DND-41 (cell line): ENCODE measurements at regions not wholly inside any gene's neighbourhood (a gene's known extent, or its start where the extent isn't known, plus 50 kb on each side); places are given as distances from the start of the nearest gene placed in this dataset.

Experiments
- ATAC-seq: fragments of 200-7000 bp; cut with Tn5 transposase; 3 replicates; pipeline ENCODE4 v1.9.1; 2021; ENCODE audit warnings: low read depth; ENCODE audit not compliant: insufficient read depth
- DNase-seq: peaks from one replicate; pipeline ENCODE4 v3.0.0-alpha.2; 2020
- H2AFZ ChIP-seq: 2 replicates; pipeline ENCODE4 v1.6.0; 2012; ENCODE audit warnings: low read depth, low read length
- H3K27ac ChIP-seq: 2 replicates; pipeline ENCODE4 v1.5.1; 2012; ENCODE audit warnings: low read length, inconsistent platforms
- H3K27me3 ChIP-seq: fragments of 200-600 bp; sonication (generic); 2 replicates; pipeline ENCODE4 v1.6.0; 2012; ENCODE audit warnings: low read length, mild to moderate bottlenecking, inconsistent platforms; ENCODE audit not compliant: insufficient read depth, poor library complexity
- H3K36me3 ChIP-seq: 2 replicates; pipeline ENCODE4 v1.5.1; 2012; ENCODE audit warnings: low read length, inconsistent platforms; ENCODE audit not compliant: insufficient read depth
- H3K4me1 ChIP-seq: 2 replicates; pipeline ENCODE4 v1.5.1; 2012; ENCODE audit warnings: mild to moderate bottlenecking, low read length; ENCODE audit not compliant: insufficient read depth
- H3K4me2 ChIP-seq: 2 replicates; pipeline ENCODE4 v1.6.0; 2012; ENCODE audit warnings: mild to moderate bottlenecking, moderate library complexity, low read length, inconsistent platforms; ENCODE audit not compliant: insufficient read depth
- H3K4me3 ChIP-seq, 2 experiments: fragments of 200-600 bp in 1 of 2; shearing (Covaris generic) in 1 of 2; 2 replicates each; pipeline ENCODE4 v1.5.1; 2012 to 2016; ENCODE audit warnings: inconsistent platforms in 2 of 2, low read length in 2 of 2, mild to moderate bottlenecking in 2 of 2, low read depth in 1 of 2, moderate library complexity in 1 of 2
- H3K79me2 ChIP-seq: 2 replicates; pipeline ENCODE4 v1.6.0; 2012; ENCODE audit warnings: low read length, inconsistent platforms; ENCODE audit not compliant: insufficient read depth
- H3K9ac ChIP-seq: 2 replicates; pipeline ENCODE4 v1.6.0; 2012; ENCODE audit warnings: low read depth, mild to moderate bottlenecking, inconsistent platforms, low read length, moderate library complexity
- H3K9me3 ChIP-seq: 2 replicates; pipeline ENCODE4 v1.5.1; 2012; ENCODE audit warnings: low read length, moderate library complexity, mild to moderate bottlenecking, inconsistent platforms; ENCODE audit not compliant: insufficient read depth, severe bottlenecking
- H4K20me1 ChIP-seq: 2 replicates; pipeline ENCODE4 v1.6.0; 2012; ENCODE audit warnings: low read length; ENCODE audit not compliant: insufficient read depth
- CTCF ChIP-seq: IDR thresholded peaks from 2 replicates; pipeline ENCODE4 v1.5.1; 2012; ENCODE audit warnings: borderline replicate concordance, low read length, moderate library complexity, mild to moderate bottlenecking; ENCODE audit not compliant: poor library complexity, severe bottlenecking; ENCODE audit errors: extremely low read depth
- EZH2 ChIP-seq: IDR thresholded peaks from 3 replicates; pipeline ENCODE4 v1.6.1; 2012; ENCODE audit warnings: borderline replicate concordance, low read depth, mild to moderate bottlenecking, moderate library complexity, low read length, inconsistent platforms; ENCODE audit not compliant: severe bottlenecking

- H3K9ac ChIP-seq, result no peak overlapping the region
- no peak for ATAC-seq
Measured at GRCh38 chr5:8050616-8051175, 181.7 kb downstream of the MTRR start.

GRCh38 chr5:8053270-8053669 is 184.3 kb downstream of the MTRR start:
- DNase-seq (no peak), ATAC-seq (no peak)
- Histone ChIP-seq H2AFZ (no peak overlapping the region), H3K27ac (no peak overlapping the region), H3K4me3 (no peak overlapping the region), H3K27me3 (peaks cover 4% of the 10 kb centered on the region), H3K4me2 (no peak overlapping the region), H3K36me3 (no peaks in the 10 kb centered on the region), H3K4me1 (no peaks in the 10 kb centered on the region), H3K79me2 (no peaks in the 10 kb centered on the region), H3K9ac (no peak overlapping the region), H3K9me3 (no peaks in the 10 kb centered on the region), H4K20me1 (no peaks in the 10 kb centered on the region)
- TF ChIP-seq CTCF, result no peak

More at GRCh38 chr5:8050616-8051175, 181.7 kb downstream of the MTRR start:
- Histone ChIP-seq H3K4me1 (no peaks in the 10 kb centered on the region), H3K27ac (no peak overlapping the region), H3K9me3 (no peaks in the 10 kb centered on the region), H2AFZ (no peak overlapping the region), H4K20me1 (no peaks in the 10 kb centered on the region), H3K4me3 (no peak overlapping the region), H3K4me2 (no peak overlapping the region), H3K36me3 (no peaks in the 10 kb centered on the region), H3K27me3 (no peaks in the 10 kb centered on the region), H3K79me2 (no peaks in the 10 kb centered on the region)
- DNase-seq, result no peak
- TF ChIP-seq EZH2, result no peak
- no peak for TF ChIP-seq CTCF

- H3K4me2 ChIP-seq, result no peak overlapping the region
- H3K27me3 ChIP-seq, result peaks cover 4% of the 10 kb centered on the region
- DNase-seq (no peak), ATAC-seq (no peak)
- TF ChIP-seq EZH2 (no peak), CTCF (no peak)
- no peaks in the 10 kb centered on the region for H4K20me1 ChIP-seq
- H2AFZ ChIP-seq, result no peak overlapping the region
- H3K79me2 ChIP-seq, result no peaks in the 10 kb centered on the region
- H3K9ac ChIP-seq, result no peak overlapping the region
- no peaks in the 10 kb centered on the region for H3K4me1 ChIP-seq
- H3K36me3 ChIP-seq, result no peaks in the 10 kb centered on the region
- no peaks in the 10 kb centered on the region for H3K9me3 ChIP-seq
- no peak overlapping the region for H3K4me3 ChIP-seq
- no peak overlapping the region for H3K27ac ChIP-seq
Measured at GRCh38 chr5:8057769-8058168, 188.8 kb downstream of the MTRR start.
